ENCODE measurements at regions not wholly inside any gene's neighbourhood (a gene's known extent, or its start where the extent isn't known, plus 50 kb on each side); places are given as distances from the start of the nearest gene placed in this dataset.

- Histone ChIP-seq H3K9me3 (ENCODE audit: control insufficient read depth, insufficient read depth, low read length) (no peaks in the 10 kb centered on the region), H3K4me1 (ENCODE audit: control insufficient read depth, insufficient read depth, low read length) (no peaks in the 10 kb centered on the region; the same call in 1 of the 2 replicates), H3K36me3 (ENCODE audit: control insufficient read depth, insufficient read depth, low read length) (no peaks in the 10 kb centered on the region), H3K4me3 (ENCODE audit: low read length) (no peak overlapping the region), H3K27ac (ENCODE audit: low read length) (no peak overlapping the region), H3K27me3 (ENCODE audit: control insufficient read depth, insufficient read depth, low read length) (no peaks in the 10 kb centered on the region)
- WGBS (ENCODE audit: insufficient coverage, insufficient read length), result no CpG with 5 or more reads among the region's 9 CpGs
- DNase-seq (ENCODE audit: low read depth, low spot score), result no peak
Measured at GRCh38 chr3:43793648-43794372, 103.1 kb downstream of the ABHD5 start.

GRCh38 chr3:43794776-43795175 lies 104.0 kb downstream of the ABHD5 start:
- no peak for DNase-seq (ENCODE audit: low read depth, low spot score)
- Histone ChIP-seq H3K4me3 (ENCODE audit: low read length) (no peak overlapping the region), H3K36me3 (ENCODE audit: control insufficient read depth, insufficient read depth, low read length) (no peaks in the 10 kb centered on the region), H3K27ac (ENCODE audit: low read length) (no peak overlapping the region), H3K9me3 (ENCODE audit: control insufficient read depth, insufficient read depth, low read length) (no peaks in the 10 kb centered on the region), H3K4me1 (ENCODE audit: control insufficient read depth, insufficient read depth, low read length) (no peaks in the 10 kb centered on the region; the same call in 1 of the 2 replicates), H3K27me3 (ENCODE audit: control insufficient read depth, insufficient read depth, low read length) (no peaks in the 10 kb centered on the region)
- WGBS (ENCODE audit: insufficient coverage, insufficient read length), result no CpG with 5 or more reads among the region's 1 CpG

- no peak overlapping the region for H3K27ac ChIP-seq (ENCODE audit: low read length)
- no peak for DNase-seq (ENCODE audit: low read depth, low spot score)
- WGBS (ENCODE audit: insufficient coverage, insufficient read length), result no CpG with 5 or more reads among the region's 3 CpGs
- H3K36me3 ChIP-seq (ENCODE audit: control insufficient read depth, insufficient read depth, low read length), result no peaks in the 10 kb centered on the region
- no peaks in the 10 kb centered on the region for H3K27me3 ChIP-seq (ENCODE audit: control insufficient read depth, insufficient read depth, low read length)
- H3K9me3 ChIP-seq (ENCODE audit: control insufficient read depth, insufficient read depth, low read length), result no peaks in the 10 kb centered on the region
- no peaks in the 10 kb centered on the region; the same call in 1 of the 2 replicates for H3K4me1 ChIP-seq (ENCODE audit: control insufficient read depth, insufficient read depth, low read length)
- no peak overlapping the region for H3K4me3 ChIP-seq (ENCODE audit: low read length)
Measured at GRCh38 chr3:43795491-43795890, 104.8 kb downstream of the ABHD5 start.

GRCh38 chr3:43796041-43796596 lies 105.4 kb downstream of the ABHD5 start:
- H3K27me3 ChIP-seq (ENCODE audit: control insufficient read depth, insufficient read depth, low read length), result no peaks in the 10 kb centered on the region

GRCh38 chr3:43797794-43798193 lies 107.1 kb downstream of the ABHD5 start:
- no peaks in the 10 kb centered on the region for H3K36me3 ChIP-seq (ENCODE audit: control insufficient read depth, insufficient read depth, low read length)

More at GRCh38 chr3:43796041-43796596, 105.4 kb downstream of the ABHD5 start:
- H3K27ac ChIP-seq (ENCODE audit: low read length), result no peak overlapping the region
- H3K4me3 ChIP-seq (ENCODE audit: low read length), result no peak overlapping the region
- H3K4me1 ChIP-seq (ENCODE audit: control insufficient read depth, insufficient read depth, low read length), result no peaks in the 10 kb centered on the region; the same call in 1 of the 2 replicates
- DNase-seq (ENCODE audit: low read depth, low spot score), result no peak
- H3K9me3 ChIP-seq (ENCODE audit: control insufficient read depth, insufficient read depth, low read length), result no peaks in the 10 kb centered on the region
- WGBS (ENCODE audit: insufficient coverage, insufficient read length), result no CpG with 5 or more reads among the region's 7 CpGs
- H3K36me3 ChIP-seq (ENCODE audit: control insufficient read depth, insufficient read depth, low read length), result no peaks in the 10 kb centered on the region

GRCh38 chr3:43810797-43811196 lies 120.1 kb downstream of the ABHD5 start:
- no peak for DNase-seq (ENCODE audit: low read depth, low spot score)
- Histone ChIP-seq H3K4me1 (ENCODE audit: control insufficient read depth, insufficient read depth, low read length) (no peaks in the 10 kb centered on the region), H3K4me3 (ENCODE audit: low read length) (no peak overlapping the region), H3K9me3 (ENCODE audit: control insufficient read depth, insufficient read depth, low read length) (no peaks in the 10 kb centered on the region), H3K36me3 (ENCODE audit: control insufficient read depth, insufficient read depth, low read length) (no peaks in the 10 kb centered on the region), H3K27me3 (ENCODE audit: control insufficient read depth, insufficient read depth, low read length) (no peaks in the 10 kb centered on the region), H3K27ac (ENCODE audit: low read length) (no peak overlapping the region)
- no CpG with 5 or more reads among the region's 2 CpGs for WGBS (ENCODE audit: insufficient coverage, insufficient read length)

More at GRCh38 chr3:43797794-43798193, 107.1 kb downstream of the ABHD5 start:
- no peak for DNase-seq (ENCODE audit: low read depth, low spot score)
- no peak overlapping the region for H3K4me3 ChIP-seq (ENCODE audit: low read length)
- no peak overlapping the region for H3K27ac ChIP-seq (ENCODE audit: low read length)
- H3K4me1 ChIP-seq (ENCODE audit: control insufficient read depth, insufficient read depth, low read length), result no peaks in the 10 kb centered on the region; the same call in 1 of the 2 replicates
- no peaks in the 10 kb centered on the region for H3K27me3 ChIP-seq (ENCODE audit: control insufficient read depth, insufficient read depth, low read length)
- H3K9me3 ChIP-seq (ENCODE audit: control insufficient read depth, insufficient read depth, low read length), result no peaks in the 10 kb centered on the region
- no CpG with 5 or more reads among the region's 5 CpGs for WGBS (ENCODE audit: insufficient coverage, insufficient read length)

GRCh38 chr3:43814461-43814860 lies 123.7 kb downstream of the ABHD5 start:
- Histone ChIP-seq H3K27ac (ENCODE audit: low read length) (no peak overlapping the region), H3K4me1 (ENCODE audit: control insufficient read depth, insufficient read depth, low read length) (no peaks in the 10 kb centered on the region), H3K36me3 (ENCODE audit: control insufficient read depth, insufficient read depth, low read length) (no peaks in the 10 kb centered on the region), H3K9me3 (ENCODE audit: control insufficient read depth, insufficient read depth, low read length) (no peaks in the 10 kb centered on the region), H3K4me3 (ENCODE audit: low read length) (no peak overlapping the region), H3K27me3 (ENCODE audit: control insufficient read depth, insufficient read depth, low read length) (no peaks in the 10 kb centered on the region)
- no CpG with 5 or more reads among the region's 1 CpG for WGBS (ENCODE audit: insufficient coverage, insufficient read length)
- DNase-seq (ENCODE audit: low read depth, low spot score), result no peak

GRCh38 chr3:43816372-43816771 lies 125.6 kb downstream of the ABHD5 start:
- H3K4me1 ChIP-seq (ENCODE audit: control insufficient read depth, insufficient read depth, low read length), result no peaks in the 10 kb centered on the region
- DNase-seq (ENCODE audit: low read depth, low spot score), result no peak
- H3K27ac ChIP-seq (ENCODE audit: low read length), result no peak overlapping the region
- no peaks in the 10 kb centered on the region for H3K9me3 ChIP-seq (ENCODE audit: control insufficient read depth, insufficient read depth, low read length)
- no peak overlapping the region for H3K4me3 ChIP-seq (ENCODE audit: low read length)
- H3K27me3 ChIP-seq (ENCODE audit: control insufficient read depth, insufficient read depth, low read length), result no peaks in the 10 kb centered on the region
- no CpG with 5 or more reads among the region's 1 CpG for WGBS (ENCODE audit: insufficient coverage, insufficient read length)
- H3K36me3 ChIP-seq (ENCODE audit: control insufficient read depth, insufficient read depth, low read length), result no peaks in the 10 kb centered on the region

- H3K27ac ChIP-seq (ENCODE audit: low read length), result no peak overlapping the region
- H3K4me1 ChIP-seq (ENCODE audit: control insufficient read depth, insufficient read depth, low read length), result no peaks in the 10 kb centered on the region
- no peak overlapping the region for H3K4me3 ChIP-seq (ENCODE audit: low read length)
- H3K9me3 ChIP-seq (ENCODE audit: control insufficient read depth, insufficient read depth, low read length), result no peaks in the 10 kb centered on the region
- no CpG with 5 or more reads among the region's 2 CpGs for WGBS (ENCODE audit: insufficient coverage, insufficient read length)
- H3K27me3 ChIP-seq (ENCODE audit: control insufficient read depth, insufficient read depth, low read length), result no peaks in the 10 kb centered on the region
- no peaks in the 10 kb centered on the region for H3K36me3 ChIP-seq (ENCODE audit: control insufficient read depth, insufficient read depth, low read length)
- DNase-seq (ENCODE audit: low read depth, low spot score), result no peak
Measured at GRCh38 chr3:43817064-43817463, 126.3 kb downstream of the ABHD5 start.

GRCh38 chr3:43817825-43818224 lies 127.1 kb downstream of the ABHD5 start:
- no peak for DNase-seq (ENCODE audit: low read depth, low spot score)
- WGBS (ENCODE audit: insufficient coverage, insufficient read length), result no CpG with 5 or more reads among the region's 2 CpGs
- H3K27ac ChIP-seq (ENCODE audit: low read length), result no peak overlapping the region

GRCh38 chr3:43818229-43818628 lies 127.5 kb downstream of the ABHD5 start:
- Histone ChIP-seq H3K27me3 (ENCODE audit: control insufficient read depth, insufficient read depth, low read length) (no peaks in the 10 kb centered on the region), H3K4me1 (ENCODE audit: control insufficient read depth, insufficient read depth, low read length) (no peaks in the 10 kb centered on the region), H3K27ac (ENCODE audit: low read length) (no peak overlapping the region), H3K36me3 (ENCODE audit: control insufficient read depth, insufficient read depth, low read length) (no peaks in the 10 kb centered on the region), H3K9me3 (ENCODE audit: control insufficient read depth, insufficient read depth, low read length) (no peaks in the 10 kb centered on the region), H3K4me3 (ENCODE audit: low read length) (no peak overlapping the region)
- DNase-seq (ENCODE audit: low read depth, low spot score), result no peak

More at GRCh38 chr3:43817825-43818224, 127.1 kb downstream of the ABHD5 start:
- H3K36me3 ChIP-seq (ENCODE audit: control insufficient read depth, insufficient read depth, low read length), result no peaks in the 10 kb centered on the region
- H3K27me3 ChIP-seq (ENCODE audit: control insufficient read depth, insufficient read depth, low read length), result no peaks in the 10 kb centered on the region
- no peak overlapping the region for H3K4me3 ChIP-seq (ENCODE audit: low read length)
- H3K9me3 ChIP-seq (ENCODE audit: control insufficient read depth, insufficient read depth, low read length), result no peaks in the 10 kb centered on the region
- H3K4me1 ChIP-seq (ENCODE audit: control insufficient read depth, insufficient read depth, low read length), result no peaks in the 10 kb centered on the region

Data from iPS DF 6.9 (cell line).